Retinal pigment epithelial cell (primary cell): ENCODE measurements at regions not wholly inside any gene's neighbourhood (a gene's known extent, or its start where the extent isn't known, plus 50 kb on each side); places are given as distances from the start of the nearest gene placed in this dataset.
"Not testable (repeated sequence)": the region's sequence is repeated elsewhere in the genome, so short reads cannot be mapped to it uniquely, and the experiment has no call there.

Experiments
- DNase-seq: peaks from one replicate; pipeline ENCODE4 v3.0.0-alpha.2; 2010; ENCODE audit warnings: low read depth
- H3K4me3 ChIP-seq: 2 replicates; pipeline ENCODE4 v1.5.1; 2011; ENCODE audit warnings: mild to moderate bottlenecking, low read length, control low read depth, moderate library complexity
- CTCF ChIP-seq: conservative IDR thresholded peaks from 2 replicates; pipeline ENCODE4 v1.5.1; 2011; ENCODE audit warnings: low read depth, low read length, control low read depth, inconsistent platforms

- no peak for TF ChIP-seq CTCF
- no peak for DNase-seq
- no peak overlapping the region for H3K4me3 ChIP-seq
These were observed 288.1 kb downstream of the DUSP6 start for GRCh38 chr12:89064151-89064550.

DNA sequence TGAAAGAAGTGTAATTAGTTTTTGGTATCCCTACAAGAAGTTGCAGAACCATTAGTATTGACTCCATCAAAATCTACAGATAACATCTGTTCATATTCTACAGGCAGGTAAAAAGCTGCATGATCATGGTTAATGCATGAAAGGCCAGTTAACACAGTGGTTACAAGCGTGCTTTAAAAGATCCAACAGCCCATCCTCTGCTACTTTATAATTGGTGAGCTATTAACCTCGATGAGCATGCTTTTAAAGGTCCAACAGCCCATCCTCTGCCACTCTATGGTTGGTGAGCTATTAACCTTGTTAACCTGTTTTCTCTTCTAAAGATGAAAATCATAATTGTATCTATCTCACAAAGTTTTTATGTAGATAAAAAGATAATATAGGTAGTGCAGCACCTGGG lies 289.3 kb downstream of the DUSP6 start:
- TF ChIP-seq CTCF, result no peak
- DNase-seq, result no peak
- H3K4me3 ChIP-seq, result no peak overlapping the region

DNA sequence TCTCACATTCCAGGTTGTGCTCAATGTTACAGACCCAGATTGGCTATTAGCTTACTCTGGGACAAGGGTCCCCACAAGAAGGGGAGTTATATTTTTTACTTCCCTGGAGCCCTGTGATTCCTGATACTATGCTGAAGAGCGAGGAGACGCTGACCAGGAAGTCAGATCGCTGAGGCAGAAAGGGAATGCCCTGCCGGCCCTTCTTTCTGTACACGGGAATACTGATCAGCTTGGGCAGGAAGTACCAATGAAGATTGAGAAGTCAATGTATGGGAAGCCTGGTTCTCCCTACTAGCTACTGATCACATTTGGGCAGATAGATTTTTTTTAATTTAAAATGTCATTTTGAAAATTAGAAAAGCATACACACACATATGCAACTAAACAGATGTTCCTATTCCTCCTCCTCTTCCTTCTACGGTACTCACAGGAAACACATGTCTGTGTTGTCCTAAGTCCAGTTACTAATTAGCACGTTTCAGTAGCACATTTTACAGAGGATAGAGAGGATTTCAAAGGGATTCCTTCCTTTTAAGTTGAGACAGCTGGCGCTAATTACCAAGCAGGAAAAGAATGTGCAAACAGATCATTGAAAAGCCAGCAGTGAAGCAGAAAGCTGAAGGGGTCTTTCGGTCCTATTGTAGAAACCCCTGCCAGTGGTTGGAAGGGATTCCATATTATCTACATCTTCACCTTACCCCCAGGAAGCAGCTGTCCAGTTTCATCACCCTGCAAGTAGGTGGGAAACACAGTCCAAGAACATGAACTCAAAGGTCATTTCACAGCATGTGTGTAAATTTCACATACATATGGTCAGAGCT lies 292.4 kb downstream of the DUSP6 start:
- DNase-seq, result no peak
- no peak overlapping the region for H3K4me3 ChIP-seq
- no peak for TF ChIP-seq CTCF

- TF ChIP-seq CTCF, result no peak
- no peak for DNase-seq
- no peak overlapping the region for H3K4me3 ChIP-seq
These were observed 293.2 kb downstream of the DUSP6 start for GRCh38 chr12:89059056-89059455.

- DNase-seq, result no peak
- H3K4me3 ChIP-seq, result no peak overlapping the region
- TF ChIP-seq CTCF, result no peak
These were observed 293.9 kb downstream of the DUSP6 start for GRCh38 chr12:89058402-89058801.

GRCh38 chr12:89053817-89054216 lies 298.5 kb downstream of the DUSP6 start:
- DNase-seq, H3K4me3 ChIP-seq: not testable (repeated sequence)

DNA sequence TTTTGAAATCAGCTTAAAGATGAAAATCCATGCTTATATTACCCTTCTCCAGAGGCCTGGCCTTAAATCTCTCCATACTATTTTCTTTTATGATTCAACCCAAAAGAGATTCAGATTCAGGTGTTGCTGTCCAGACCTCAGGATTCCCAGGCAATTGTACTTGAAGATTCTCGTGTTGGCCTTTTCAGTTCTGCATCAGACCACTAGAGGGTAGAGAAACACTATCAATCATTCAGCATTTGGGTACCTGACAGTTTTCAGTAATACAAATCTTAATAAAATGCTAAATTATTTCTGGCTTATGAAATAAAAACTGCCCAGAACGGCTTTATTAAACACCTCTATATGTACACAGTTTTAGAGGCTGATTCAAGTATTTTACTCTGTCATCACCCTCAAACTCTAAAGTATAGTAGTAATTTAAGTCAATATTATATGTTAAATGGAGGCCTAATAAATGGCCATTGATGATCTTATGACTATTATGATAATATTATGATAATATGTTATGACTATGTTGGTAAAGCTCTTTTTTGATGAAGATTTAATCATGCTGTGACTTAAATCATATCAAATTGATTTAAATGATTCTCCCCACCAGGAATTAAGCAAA lies 301.1 kb downstream of the DUSP6 start:
- DNase-seq, result peak; percentile 30
- no peak overlapping the region for H3K4me3 ChIP-seq
- peak; percentile 88 for TF ChIP-seq CTCF
